NOMO-1 treated with dmso at 0.1 percent for 144 hours (cell line): ENCODE measurements at regions not wholly inside any gene's neighbourhood (a gene's known extent, or its start where the extent isn't known, plus 50 kb on each side); places are given as distances from the start of the nearest gene placed in this dataset.

ENCODE experiments used
- DNase-seq: peaks from one replicate; lab custom pipeline; 2025; ENCODE audit not compliant: unreplicated experiment; lab: John Stamatoyannopoulos, UW

DNA sequence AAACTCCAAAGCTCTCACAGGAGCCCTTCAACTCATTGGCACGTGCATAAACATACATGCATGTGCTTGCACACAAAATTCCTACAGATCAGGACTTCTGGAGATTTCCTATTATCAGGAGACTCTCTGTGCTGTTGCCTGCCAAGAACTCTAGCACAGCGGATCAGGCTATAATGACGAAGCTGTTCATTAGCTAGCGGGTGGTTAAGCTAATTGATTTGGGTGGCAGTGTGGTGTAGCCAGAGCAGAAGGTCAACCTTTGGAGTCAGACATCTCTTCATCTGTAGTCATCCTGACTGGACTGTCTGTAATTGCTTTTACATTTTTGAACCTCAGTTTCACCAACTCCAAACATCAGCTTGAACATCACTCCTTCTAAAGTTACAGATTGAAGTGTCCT, 69.0 kb downstream of the KIF2B start:
- no peak for DNase-seq

GRCh38 chr17:53892222-53892621, 69.5 kb downstream of the KIF2B start:
- DNase-seq: no peak

- no peak for DNase-seq
Measured at GRCh38 chr17:53894591-53894990, 71.9 kb downstream of the KIF2B start.

- no peak for DNase-seq
Measured at GRCh38 chr17:53896047-53896446, 73.3 kb downstream of the KIF2B start.

GRCh38 chr17:53900951-53901350, 78.2 kb downstream of the KIF2B start:
- no peak for DNase-seq

DNA sequence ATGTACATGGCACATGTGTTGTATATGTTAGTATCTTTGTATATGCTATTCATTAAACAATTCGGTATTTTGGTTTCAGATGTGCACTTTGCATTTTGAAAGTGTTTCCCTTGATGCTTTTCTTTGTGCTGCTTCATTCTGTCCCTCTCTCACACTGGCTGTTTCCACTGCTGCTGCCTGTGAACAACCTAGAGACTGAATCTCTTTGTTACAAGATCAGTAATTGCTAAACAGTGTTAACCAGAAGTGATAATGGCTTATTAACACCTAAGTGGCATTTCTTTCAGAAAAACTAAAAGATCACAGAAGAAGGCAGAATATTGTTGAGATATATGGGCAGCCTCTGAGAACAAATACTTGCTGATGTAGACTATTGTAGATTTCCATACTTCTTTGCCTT, 84.7 kb downstream of the KIF2B start:
- DNase-seq: no peak

- no peak for DNase-seq
Measured at GRCh38 chr17:53909802-53910201, 87.1 kb downstream of the KIF2B start.

- DNase-seq: no peak
Measured at GRCh38 chr17:53912117-53912516, 89.4 kb downstream of the KIF2B start.

GRCh38 chr17:53919356-53919755, 96.6 kb downstream of the KIF2B start:
- no peak for DNase-seq

DNA sequence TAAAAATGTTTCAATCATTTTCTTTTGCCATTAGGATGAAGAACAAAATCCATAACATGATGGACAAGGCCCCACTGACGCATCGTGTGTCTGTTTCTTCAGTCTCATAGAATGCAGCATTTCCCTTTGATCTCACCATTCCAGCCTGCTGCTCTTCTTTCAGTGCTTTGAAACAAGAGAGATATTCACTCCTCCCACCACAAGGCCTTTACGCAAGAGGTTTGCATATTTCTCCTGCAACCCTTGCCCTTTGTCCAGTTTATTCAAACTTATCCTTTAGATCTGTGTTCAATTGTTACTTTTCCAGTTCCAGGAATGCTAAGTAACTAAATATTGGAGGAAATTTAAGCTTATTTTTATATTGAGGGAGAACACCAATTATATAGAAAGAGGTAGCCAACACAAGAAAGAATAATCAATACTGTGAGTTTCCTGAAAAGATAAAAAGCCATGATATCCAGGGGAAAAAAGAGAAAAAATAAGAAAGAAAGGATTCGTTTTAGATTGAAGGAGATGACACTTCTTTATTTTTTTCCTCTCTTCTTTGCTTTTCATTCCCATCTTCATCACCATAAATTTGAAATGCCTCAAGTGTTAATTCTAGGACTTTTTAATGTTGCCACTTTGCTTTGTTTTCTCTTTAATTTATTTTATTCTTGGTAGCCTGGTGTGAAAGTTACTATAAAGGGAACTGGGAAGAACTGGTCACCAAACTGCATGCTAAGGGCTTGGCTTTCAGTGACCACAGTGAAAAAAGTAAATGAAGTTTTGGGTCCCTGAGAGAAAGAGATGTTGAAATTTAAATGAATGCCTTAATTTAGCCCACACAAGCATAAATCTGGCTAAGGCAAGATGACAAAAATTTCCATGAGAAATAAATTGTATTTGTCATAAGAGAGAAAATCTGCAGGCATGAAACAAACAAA, 102.1 kb downstream of the KIF2B start:
- DNase-seq: no peak

DNA sequence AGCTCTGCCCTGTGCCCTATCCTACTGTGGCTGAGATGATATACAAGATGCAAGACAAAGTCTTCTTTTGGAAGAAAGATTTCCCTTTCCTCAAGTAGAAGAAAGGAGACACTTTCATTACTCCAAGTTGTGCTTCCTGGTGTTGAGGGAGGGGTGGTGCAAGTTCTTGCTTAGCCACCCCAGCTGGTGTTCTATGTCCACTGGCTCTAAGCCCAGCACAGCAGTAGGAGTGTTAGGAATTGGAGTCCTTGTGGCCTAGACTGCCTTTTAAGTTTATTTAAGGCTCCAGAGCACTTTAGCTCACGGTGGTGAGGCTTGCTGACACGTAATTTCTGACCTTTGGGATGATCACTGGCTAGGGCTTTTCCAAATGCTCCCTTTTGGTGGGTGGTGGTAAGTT, 109.7 kb downstream of the KIF2B start:
- DNase-seq: no peak

DNA sequence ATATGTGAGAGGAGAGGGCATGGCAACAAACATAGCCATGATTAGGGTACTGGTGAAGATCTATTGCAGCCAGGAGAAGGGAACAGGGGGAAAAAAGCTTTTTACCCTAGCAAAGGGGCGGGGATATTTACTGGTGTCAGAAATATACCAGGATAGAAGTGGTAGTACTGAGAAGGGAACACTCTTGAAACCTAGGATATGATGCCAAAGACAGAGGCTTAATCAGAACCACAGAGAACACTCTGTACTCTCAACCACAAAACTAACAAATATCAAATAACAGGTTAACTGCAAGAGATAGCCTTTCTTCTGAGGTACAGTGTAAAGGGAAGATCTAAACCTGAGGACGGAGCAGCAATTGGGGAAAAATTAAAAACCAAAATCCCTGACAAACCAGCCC, 112.2 kb downstream of the KIF2B start:
- DNase-seq: no peak

DNA sequence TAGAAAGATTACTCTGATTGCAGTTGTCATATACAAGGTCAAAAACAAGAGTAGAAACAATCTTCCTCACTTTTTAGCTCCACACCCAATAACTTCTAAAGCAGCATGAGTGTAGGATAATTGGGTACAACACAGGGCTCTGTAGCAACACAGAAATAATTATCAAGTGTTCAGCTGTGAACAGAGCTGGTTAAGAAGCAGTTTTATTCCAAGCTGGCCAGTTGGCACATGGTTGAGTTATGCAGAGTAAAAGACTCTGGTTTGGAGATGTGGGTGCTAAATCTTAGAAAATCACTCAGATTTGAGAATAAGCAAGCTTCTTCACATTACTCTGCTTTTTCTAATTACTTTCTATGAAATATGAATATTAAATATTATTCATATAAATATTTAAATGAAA, 118.5 kb downstream of the KIF2B start:
- DNase-seq: no peak

- DNase-seq: no peak
Measured at GRCh38 chr17:53942436-53942835, 119.7 kb downstream of the KIF2B start.

GRCh38 chr17:53942898-53943297, 120.2 kb downstream of the KIF2B start:
- DNase-seq: no peak

DNA sequence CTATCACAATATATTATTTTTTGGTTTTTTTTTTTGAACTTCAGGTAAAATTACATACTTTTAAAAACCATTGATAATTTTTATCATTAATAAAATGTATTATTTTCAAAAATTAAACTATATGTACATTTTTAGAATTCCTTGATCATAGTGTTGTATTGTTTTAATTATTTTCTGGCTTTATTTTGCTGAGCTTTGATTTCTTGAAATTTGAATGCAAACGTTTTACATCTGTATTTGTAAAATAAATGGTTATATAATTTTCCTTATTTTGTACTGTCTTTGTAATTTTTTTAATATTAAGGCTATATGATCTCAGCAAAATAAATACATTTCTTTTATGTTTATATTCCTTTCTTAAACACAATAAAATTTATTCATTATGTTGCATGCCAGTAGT, 125.6 kb downstream of the KIF2B start:
- DNase-seq: no peak

GRCh38 chr17:53949473-53950090, 126.9 kb downstream of the KIF2B start:
- DNase-seq: no peak

GRCh38 chr17:53950207-53950857, 127.6 kb downstream of the KIF2B start:
- no peak for DNase-seq

DNA sequence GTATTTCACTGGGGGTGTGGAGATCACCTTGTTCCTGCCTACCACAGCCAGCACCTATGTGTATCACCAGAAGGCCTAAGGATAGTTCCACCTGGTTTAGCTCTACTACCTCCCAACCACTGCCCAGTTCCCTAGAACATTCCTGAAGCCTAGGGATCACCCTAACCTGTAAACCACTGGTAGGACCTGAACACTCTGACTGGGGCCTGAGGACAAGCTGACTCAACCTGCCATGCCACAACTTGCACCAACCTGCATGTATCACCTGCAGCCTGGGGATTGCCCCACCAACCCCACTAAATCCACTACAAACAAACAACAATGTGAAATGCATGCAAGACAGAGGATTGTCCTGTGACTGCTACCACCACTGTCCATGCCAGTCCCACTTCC, 128.1 kb downstream of the KIF2B start:
- DNase-seq: no peak

DNA sequence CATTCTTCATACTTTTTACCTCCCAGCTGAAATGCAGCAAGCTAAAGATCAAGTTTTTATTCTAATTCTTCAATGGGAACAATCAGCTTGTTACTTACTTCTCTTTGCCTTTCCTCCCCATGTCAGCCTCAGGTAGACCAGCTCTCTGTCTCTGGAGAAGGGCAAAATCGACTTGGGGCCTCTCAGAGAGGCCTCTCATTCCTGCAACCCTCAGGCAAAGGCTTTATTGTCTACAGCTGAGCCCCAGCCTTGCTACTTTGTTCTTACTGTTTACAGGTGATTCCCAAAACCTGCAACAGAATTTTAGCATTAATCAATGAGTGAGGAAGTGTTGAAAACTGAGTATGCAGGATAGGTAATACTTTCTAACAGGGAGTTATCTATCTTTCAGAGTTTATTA, 148.6 kb downstream of the KIF2B start:
- DNase-seq: no peak

GRCh38 chr17:53979991-53980390, 157.3 kb downstream of the KIF2B start:
- DNase-seq: no peak

- no peak for DNase-seq
Measured at GRCh38 chr17:53996131-53996530, 173.4 kb downstream of the KIF2B start.
